ENCODE measurements at regions not wholly inside any gene's neighbourhood (a gene's known extent, or its start where the extent isn't known, plus 50 kb on each side); places are given as distances from the start of the nearest gene placed in this dataset.

DNA sequence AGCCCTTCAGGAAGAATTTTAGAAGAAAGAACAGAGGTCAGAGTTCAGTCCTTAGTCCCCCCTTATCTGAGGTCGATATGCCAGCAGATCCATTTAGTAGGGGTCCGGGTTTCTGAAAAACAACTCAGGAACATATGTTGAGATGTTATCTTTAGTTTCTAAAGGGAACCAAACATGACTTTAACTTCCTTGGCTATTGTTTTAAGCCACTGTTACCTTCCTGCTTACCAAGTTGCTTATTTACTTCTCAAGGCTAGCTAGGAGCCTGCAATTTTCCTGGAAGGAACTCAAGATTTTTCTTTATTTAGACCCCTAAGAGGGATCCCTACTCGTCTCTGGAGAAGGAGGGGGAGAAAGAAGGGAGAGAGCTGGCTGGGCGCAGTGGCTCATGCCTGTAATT lies 54.3 kb downstream of the KCNC4 start:
- TF ChIP-seq, protein P1, sequence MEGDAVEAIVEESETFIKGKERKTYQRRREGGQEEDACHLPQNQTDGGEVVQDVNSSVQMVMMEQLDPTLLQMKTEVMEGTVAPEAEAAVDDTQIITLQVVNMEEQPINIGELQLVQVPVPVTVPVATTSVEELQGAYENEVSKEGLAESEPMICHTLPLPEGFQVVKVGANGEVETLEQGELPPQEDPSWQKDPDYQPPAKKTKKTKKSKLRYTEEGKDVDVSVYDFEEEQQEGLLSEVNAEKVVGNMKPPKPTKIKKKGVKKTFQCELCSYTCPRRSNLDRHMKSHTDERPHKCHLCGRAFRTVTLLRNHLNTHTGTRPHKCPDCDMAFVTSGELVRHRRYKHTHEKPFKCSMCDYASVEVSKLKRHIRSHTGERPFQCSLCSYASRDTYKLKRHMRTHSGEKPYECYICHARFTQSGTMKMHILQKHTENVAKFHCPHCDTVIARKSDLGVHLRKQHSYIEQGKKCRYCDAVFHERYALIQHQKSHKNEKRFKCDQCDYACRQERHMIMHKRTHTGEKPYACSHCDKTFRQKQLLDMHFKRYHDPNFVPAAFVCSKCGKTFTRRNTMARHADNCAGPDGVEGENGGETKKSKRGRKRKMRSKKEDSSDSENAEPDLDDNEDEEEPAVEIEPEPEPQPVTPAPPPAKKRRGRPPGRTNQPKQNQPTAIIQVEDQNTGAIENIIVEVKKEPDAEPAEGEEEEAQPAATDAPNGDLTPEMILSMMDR (conservative IDR thresholded peaks at IDR 0.05; ENCODE audit: low read depth, low read length), result no peak
- TF ChIP-seq EZH2phosphoT487 (IDR thresholded peaks at IDR 0.05; ENCODE audit: borderline replicate concordance, low read length) (no peak), EZH2 (IDR thresholded peaks at IDR 0.05; ENCODE audit: low read length, unreplicated experiment) (no peak)
